CD4-positive, alpha-beta T cell treated with Interferon alpha-2 for 1 hour (primary cell): ENCODE measurements at regions not wholly inside any gene's neighbourhood (a gene's known extent, or its start where the extent isn't known, plus 50 kb on each side); places are given as distances from the start of the nearest gene placed in this dataset.
A peak's percentile ranks its signal among the peaks of the same experiment; 100 is the strongest.

ENCODE experiments used
- DNase-seq, 2 donors: peaks; one replicate each; pipeline ENCODE4 v3.0.0-alpha.2; 2020 to 2022

DNA sequence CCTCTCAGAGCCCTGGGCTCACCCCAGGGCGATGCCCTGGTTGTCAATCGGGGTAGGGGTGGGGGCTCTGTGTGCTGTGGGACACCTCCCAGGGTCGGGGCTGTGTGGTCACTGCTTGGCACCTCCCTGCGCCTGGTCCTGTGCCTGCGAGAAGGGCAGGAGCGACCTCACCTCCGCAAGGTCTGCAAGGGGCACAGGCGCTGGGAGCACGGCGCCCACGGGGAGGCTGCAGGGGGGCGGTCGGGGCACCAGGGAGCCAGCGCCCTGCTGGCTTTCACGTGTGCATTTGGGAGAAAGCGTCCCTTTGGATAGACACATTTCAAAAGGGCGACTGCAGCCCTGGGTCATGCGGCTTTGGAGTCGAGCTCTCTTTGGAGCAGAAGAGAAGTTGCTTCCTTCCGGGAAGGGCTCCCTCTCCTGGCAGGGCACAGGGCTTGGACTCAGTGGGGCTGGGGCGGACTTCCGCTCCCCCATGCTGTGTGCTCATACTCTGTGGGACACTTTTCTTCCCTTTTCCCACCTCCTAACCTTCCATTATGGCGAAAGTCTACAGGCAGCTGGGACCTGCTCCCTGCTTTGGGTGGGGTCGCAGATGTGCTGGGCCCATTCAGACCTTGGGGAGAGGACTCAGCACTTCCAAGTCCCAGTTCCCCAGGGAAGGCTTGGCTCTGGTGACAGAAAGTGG, 52.9 kb upstream of the SLC28A3 start:
- DNase-seq: no peak

DNA sequence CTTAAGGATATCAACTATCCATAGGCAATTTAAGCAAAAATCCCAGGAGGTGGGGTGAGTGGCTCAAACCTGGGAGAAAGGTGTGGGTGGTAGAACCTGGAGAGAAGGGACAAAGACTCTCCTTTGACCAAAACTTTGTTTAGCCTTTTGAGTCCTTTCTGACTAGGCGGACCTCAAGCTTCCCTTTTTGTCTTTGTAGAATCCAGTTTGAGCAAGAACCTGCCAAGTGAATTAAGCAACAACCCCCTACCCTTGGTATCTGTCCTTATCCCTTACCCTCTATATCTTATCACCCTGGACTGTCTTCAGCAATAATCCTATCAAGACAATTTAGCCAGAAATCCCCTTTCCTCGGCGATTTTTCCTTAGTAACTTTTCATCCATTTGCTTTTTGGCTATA, 53.5 kb upstream of the SLC28A3 start:
- no peak for DNase-seq

DNA sequence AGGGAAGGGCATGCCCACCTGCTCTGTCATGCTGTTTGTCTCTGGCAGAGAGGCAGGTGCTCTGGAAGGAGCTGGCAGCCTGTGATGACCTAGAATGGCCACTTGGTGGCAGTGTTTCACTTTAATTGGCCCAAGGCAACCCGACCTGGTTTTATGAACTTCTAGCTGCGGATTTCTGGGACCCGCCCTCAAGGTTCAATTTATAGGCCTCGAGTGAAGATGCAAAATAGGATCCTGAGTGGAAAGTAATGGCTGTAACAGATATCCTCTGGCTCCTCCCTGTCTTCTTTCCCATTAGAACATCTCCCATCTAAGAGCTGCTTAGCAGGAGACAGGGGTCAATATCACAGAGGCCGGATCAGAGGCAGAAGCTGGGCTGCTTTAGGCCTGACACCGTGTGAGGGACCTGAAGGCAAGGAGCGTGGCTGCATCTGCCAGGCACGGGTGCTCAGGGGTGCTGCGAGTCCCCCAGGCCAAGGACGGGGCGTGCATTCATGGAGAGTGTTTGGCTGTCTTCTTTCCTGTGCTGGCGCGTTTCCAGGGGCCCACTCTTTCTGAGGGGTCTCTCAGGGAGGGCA, 56.7 kb upstream of the SLC28A3 start:
- peak; percentile 49 to 63 for DNase-seq

DNA sequence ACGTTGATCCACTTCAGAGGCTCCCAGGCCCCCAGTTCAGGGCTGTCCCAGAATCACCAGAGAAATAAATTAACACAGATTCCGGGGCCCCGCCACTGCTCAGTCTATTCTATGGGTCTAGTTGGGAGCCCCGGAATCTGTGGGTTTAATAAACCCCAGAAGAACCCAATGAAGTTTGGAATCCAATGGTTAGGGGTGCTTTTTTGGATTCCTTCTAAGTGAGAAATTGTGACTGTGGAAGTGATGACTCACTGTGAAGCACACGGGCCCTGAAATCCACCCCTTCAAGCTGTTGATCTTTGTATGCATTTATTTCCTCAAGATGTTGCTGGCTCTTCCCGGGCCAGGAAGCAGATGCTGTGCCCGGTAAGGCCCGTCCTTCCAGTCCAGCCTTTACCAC, 57.3 kb upstream of the SLC28A3 start:
- DNase-seq: no peak

DNA sequence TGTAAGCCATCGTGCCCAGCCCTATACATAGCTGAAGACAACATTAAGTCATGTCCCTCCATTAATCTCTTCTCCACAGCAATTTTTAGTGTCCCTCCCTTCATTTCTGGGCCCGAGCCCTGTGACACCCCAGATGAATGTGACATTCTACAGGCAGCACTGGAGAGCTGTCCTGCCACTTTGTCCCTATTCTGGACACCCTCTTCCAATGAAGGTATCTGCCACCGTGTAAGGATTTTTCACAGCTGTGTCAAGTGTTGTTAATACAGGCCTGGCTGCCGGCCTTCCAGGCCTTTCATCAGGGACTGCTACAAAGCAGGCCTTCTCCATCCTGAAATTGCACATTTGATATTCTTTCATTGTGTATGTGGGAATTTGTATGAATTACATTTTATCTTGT, 62.0 kb upstream of the SLC28A3 start:
- no peak for DNase-seq

DNA sequence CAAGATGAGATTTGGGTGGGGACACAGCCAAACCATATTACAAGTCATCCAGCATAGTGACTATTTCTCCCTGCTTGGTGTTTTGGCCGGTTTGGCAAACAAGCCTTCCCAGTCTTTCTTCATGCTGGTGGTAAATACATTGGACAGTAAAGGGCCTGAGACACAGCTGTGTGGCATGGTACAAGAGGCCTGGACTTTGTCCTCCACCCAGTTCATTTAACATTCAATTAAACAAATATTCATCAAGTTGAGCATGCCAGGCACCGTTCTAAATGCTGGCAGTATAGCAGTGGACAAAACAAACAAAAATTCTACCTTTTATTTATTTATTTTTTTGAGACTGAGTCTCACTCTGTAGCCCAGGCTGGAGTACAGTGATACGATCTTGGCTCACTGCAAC, 62.7 kb upstream of the SLC28A3 start:
- DNase-seq: no peak

DNA sequence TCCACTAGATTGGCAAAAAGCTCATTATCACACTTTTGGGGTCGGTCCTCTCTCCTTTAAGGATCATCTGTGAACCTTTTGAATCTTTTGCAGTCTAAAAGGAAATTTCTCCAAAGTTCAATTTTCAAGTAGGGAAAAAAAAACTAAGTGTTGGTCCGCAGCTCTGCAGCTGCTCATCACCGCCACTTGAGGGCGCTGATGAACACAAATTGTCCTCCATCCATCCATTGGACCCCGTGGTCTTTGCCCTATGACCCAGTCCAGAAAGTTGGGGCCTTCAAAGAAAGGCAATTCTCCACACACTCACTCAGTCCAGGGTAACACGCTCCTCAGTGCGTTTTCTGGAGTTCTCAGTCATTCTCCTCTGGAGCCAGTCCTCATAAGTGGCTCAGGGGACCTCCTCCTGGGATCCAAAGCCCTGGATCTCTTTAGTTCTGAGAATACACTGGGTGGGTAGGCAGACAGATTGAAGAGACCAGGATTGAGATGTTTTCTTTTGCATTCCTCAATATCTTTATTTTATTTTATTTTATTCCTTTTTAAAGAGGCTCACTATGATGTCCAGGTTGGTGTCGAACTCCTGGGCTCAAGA, 63.6 kb upstream of the SLC28A3 start:
- no peak for DNase-seq

DNA sequence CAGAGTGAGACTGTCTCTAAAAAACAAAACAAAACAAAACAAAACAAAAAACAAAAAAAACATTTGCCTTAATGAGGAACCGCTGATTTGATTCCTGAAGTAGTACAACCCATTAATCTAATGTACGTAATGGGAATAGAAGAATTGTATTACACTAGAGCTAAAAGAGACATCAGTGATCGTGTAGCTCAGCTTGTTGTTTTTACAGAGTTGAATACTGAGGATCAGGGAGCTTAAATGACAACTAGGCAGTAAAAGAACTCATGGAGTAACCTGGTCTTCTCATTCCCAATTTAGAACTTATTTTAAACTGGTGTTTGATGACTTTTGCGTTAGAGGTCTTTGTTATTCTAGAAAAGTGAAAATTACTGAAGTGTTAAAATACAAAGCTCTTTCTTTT, 65.1 kb upstream of the SLC28A3 start:
- no peak for DNase-seq

DNA sequence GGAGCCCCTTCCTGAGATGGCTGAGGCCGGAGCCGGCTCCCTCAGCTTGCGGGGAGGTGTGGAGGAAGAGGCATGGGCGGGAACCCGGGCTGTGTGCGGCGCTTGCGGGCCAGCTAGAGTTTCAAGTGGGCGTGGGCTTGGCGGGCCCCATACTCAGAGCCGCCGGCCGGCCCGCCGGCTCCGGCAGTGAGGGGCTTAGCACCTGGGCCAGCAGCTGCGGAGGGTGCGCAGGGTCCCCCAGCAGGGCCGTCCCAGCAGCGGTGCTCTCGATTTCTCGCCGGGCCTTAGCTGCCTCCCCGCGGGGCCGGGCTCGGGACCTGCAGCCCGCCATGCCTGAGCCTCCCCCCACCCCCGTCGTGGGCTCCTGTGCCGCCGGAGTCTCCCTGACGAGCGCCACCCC, 67.9 kb upstream of the SLC28A3 start:
- DNase-seq: no peak

DNA sequence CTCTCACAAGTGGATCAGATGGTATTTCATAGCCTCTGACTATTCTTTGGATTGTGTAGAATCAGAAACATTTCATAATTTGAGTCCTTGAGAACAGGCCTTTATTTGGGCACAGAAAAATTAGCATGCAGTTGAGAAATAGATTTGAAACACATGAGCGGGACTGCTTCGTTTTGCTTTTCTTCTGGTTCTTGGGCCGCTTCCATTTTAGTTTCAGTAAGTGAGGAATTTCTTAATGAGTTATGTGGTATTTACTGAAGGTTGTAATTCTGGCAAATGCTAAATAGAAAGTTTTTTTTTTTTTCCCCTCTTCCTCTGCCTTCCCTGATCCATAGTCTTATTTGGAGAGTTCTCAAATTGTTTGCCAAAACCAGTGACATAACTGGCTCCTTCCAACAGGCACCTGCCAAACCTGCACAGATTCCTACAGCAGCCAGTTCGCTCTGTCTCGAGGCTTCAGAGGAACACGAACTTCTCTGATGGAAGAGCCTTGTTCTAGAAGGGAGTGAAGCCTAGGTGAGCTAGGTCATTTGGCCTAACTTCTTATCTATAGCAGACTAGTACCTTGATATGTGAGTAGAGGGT, 71.2 kb upstream of the SLC28A3 start:
- no peak for DNase-seq

DNA sequence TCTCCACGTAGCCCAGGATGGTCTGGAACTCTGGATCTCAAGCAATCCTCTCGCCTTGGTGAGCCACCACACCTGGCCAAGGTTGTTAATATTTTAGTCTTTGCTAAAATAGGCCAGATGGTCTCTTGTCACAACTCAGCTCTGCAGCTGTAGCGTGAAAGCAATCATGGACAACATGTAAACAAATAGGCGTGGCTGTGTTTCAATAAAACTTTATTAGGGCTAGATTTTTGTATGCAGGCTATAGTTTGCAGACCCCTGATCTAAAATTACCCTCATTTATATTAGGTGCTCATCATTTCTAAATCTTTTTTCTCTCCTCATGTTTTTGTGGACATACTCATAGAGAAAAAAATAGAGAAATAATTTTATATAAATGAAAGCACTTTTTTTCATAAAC, 72.1 kb upstream of the SLC28A3 start:
- no peak for DNase-seq

DNA sequence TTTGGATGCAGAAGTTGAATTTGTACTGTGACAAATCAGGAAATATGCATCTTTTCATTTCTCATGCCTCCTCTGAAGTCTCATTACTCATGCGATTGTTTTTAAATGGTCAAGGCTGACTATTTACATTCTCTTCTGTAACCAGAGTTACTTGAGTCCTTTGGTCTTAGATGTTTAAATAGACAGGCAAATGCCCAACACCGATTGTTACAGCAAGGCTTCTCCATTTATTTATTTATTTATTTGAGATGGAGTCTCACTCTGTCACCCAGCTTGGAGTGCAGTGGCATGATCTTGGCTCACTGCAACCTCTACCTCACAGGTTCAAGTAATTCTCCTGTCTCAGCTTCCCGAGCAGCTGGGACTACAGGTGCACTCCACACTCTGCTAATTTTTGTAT, 72.7 kb upstream of the SLC28A3 start:
- no peak for DNase-seq

DNA sequence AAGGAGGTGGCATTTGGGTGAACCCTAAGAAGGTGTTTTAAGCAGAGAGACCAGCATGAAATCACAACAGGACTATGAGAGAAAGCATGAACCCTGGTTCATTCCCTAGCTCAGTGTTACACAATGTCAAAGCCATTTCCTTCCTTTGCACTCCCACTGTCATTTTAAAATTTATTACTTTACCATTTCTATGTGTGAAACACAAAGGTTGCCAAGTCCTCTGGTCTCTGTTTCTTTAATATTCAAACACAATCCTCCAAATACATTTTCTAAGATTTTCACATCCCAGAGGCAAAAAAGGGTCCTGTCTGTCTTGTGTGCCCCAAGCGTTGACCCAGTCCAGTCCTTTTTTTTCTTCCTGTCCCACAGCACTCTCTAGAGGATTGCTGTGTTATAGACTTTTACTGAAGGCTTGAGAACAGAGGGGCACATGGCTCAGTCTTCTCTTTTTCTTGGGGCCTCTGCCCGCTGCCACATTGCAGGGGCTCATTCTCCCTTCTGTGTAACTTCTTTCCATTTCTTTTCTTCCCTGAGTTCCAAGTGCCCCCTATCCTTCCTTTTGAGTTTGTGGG, 78.6 kb upstream of the SLC28A3 start:
- DNase-seq: no peak

DNA sequence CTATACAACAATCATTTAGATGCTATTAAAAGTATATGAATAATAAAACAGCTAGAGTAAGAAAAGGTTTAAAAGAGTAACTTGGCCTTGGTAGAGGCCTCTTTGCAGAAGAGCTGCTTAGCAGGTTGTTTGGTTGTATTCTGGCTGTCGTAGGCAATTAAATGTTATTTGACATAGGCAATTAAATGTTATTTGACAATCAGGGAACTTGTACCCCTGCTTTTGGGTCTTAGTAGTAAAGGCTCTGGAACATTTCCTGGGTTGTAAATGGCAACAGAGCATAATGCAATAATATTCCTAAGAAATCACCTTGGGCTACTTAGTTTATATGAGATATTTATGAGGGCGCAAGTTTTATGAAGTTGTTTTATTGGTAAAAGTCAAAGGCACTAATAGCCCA, 84.4 kb upstream of the SLC28A3 start:
- DNase-seq: no peak

DNA sequence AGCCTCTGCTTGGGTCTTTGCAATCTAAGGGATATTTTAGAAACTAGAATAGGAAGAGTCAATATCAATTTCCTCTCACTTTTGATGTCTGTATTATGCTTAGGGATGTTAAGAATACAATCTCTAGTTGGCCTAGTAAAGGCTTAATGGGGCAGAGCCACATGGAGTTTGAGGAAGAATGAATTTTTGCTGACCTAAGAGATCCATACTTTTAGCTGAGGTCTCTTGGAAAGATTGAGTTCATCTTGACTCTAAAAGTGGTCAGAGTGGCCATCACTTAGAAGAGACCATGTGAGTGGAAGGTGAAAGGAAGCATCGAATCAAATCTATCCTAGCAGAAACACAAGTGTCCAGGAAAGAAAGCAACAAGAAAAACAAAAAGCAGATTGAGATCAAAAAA, 92.2 kb upstream of the SLC28A3 start:
- no peak for DNase-seq

DNA sequence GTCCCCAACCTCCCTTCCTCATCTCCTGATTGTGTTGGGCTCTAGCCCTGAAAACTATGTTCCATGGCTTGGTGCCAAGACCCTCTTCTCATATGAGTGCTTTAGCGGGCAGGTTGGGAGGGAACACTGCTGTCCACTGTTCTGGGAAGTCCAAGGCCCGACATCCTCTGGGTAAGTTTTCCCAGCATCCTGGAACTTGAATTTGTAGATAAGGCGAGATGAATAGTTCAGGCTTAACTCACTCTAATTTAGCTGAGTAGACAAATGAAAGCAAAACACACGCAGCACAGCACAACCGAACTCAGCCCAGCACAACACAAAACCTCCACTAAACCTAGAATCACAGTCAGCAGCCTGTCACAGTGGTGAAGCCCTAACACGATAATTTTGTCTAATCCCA, 95.3 kb upstream of the SLC28A3 start:
- DNase-seq: no peak

DNA sequence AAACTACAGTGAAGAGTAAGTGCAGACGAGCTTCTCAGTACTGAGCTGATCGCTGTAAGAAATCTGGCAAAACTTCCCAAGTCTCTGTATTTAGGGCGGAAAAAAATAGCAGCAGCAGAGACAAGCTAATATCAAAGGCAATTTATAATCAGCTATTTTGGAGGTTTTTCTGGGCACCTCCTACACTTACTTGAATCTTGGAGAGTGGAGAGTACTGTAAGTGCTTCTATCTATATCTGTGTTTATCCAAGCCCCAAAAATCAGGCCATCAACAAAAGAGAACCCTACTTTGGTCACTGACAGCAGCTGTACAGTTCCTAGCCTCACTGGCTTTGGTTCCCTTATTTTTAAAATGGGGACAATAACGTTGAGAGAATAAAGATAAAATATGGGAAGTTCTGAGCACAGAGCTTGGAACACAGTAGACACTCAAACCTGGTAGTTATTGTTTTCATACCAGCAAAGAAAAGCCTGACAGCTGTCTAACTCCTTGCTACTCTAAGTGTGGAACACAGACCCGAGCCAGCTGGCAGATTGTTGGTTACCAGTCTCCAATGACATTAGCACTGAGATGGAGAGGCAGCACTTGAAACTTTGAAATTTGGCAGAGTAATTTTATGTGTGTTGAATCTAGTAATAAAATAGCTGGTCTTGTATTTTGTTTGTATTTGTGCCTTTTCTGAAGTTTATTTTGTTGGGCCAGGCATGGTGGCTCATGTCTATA, 96.0 kb upstream of the SLC28A3 start:
- no peak for DNase-seq

DNA sequence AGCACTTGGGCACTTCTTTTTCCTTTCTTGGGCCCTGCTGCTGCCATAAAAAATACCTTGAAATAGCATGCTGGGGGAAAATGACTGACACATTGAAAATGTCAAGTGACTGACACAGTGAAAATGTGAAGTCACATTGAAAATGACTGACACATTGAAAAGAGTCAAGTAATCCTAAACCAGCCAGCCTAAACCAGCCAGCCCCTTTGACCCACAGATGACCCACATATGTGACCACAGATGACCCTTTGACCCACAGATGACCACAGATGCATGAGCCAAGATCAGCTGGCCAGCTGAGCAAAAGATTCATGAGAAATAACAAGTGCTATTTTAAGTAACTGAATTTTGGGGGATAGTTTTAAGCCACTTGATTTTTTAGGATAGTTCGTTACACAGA, 97.8 kb upstream of the SLC28A3 start:
- DNase-seq: no peak

DNA sequence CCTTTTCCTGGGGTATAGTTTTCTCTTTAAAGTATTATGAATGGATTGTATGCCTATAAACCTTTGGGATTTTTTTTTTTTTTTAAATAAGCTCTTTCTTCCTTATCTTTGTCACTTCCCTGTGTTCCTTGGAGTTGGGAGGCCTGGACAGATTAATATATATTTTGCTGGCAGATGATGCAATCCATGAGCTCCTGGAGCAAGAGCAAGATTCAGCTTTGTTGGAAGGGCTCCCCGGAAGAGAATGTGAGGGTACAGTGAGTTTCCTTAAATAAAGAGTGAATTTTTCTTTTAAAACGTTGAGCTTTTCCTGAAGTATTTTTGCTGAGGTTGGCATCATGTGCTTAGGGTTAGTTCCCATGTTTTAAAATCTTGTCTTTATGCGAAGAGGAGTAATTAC, 98.7 kb upstream of the SLC28A3 start:
- DNase-seq: no peak

DNA sequence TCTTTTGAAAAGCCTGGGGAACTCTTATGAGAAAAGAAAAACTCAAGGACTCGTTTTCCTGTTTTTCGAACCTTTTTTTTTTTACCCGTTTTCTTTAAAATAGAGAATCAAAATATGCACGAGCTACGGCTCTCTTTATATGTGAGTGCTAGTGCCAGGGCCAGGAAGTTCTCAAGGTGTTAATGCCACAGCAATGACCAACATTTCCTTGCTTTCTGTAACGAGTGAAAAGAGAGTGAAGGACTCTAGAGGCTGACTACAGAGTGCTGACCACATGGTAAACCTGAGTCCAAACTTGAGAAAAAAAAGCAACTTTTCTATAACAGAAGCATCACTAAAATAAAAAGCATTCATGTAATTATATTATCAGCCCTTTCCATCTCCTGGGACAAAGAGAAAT, 102.2 kb upstream of the SLC28A3 start:
- DNase-seq: no peak

DNA sequence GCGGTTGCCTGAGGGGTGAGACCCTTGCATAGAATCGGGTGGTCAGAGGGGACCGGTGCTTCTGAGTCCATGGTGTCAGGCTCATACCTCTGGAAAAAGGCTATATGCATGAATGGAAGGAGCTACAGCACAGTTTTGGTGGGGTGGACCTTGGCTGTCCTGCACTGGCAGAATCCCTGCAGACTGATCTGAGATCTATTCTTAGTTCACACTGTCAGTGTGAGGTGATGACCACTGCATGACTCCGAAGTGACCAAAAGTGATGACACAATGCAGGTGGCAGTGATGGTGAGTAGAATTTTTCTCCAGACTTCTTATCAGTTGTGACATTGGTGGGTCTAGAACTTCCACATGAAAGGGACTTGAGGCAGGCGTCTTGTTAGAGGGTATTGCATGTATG, 105.2 kb upstream of the SLC28A3 start:
- no peak for DNase-seq

DNA sequence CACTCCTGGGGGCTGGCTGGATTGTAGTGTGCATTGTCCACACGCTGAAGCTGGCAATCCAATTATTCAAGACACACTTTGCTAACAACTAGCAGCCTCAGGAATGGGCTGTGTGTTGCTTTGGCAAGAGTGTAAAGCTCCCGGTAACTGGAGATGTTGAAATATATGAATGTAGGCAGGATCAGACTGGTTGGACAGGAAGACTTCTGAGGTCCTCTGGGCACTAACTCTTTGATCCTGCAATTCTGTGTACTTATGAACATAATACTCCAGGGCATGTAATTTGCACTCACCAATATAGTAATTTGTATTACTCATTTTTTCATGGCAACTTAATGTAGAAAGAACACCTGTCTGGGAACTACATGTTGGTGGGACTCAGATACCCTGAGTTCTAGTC, 106.7 kb upstream of the SLC28A3 start:
- no peak for DNase-seq

DNA sequence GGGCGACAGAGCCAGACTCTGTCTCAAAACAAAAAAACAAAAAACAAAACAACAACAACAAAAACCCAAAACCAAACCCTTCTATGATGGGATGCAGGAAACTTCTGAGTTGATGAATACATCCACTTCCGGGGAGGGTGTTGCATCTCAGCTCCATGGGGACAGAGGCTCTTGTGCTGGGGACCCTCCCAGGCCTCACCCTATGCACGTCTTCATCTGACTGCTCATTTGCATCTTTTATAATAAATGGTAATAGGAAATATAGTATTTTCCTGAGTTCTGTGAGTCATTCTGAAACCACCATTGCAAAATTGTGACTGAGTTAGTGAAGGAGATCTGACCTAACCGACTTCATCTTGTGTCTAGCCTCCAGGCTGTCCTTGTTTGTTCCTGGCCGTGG, 109.5 kb upstream of the SLC28A3 start:
- no peak for DNase-seq

DNA sequence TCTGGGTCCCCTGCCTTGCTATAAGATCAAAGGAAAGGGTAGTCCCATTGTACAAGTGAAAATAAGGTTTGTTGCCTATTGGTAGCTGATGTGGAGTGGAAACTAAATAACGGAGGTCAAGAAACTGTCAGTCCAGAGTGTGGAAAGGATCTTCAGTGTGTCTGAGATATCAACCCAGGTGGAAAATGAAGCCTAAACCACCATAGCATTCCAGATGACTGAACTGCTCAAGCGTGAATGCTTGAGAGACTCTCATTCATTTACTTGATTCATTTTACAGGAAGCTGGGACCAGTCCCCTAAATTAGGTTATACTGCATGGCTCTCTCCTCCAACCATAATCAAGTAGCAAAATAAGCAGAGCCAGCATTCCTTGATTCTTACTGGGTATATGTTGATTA, 116.0 kb upstream of the SLC28A3 start:
- DNase-seq: no peak
